HG02798 (cell line): ENCODE measurements at regions not wholly inside any gene's neighbourhood (a gene's known extent, or its start where the extent isn't known, plus 50 kb on each side); places are given as distances from the start of the nearest gene placed in this dataset.
"Not testable (repeated sequence)": the region's sequence is repeated elsewhere in the genome, so short reads cannot be mapped to it uniquely, and the experiment has no call there.

ENCODE experiments used
- ATAC-seq: cut with Tn5 transposase; IDR thresholded peaks from one replicate; pipeline ENCODE4 v1.9.1; 2021; ENCODE audit warnings: mild to moderate bottlenecking; ENCODE audit not compliant: unreplicated experiment, poor library complexity

DNA sequence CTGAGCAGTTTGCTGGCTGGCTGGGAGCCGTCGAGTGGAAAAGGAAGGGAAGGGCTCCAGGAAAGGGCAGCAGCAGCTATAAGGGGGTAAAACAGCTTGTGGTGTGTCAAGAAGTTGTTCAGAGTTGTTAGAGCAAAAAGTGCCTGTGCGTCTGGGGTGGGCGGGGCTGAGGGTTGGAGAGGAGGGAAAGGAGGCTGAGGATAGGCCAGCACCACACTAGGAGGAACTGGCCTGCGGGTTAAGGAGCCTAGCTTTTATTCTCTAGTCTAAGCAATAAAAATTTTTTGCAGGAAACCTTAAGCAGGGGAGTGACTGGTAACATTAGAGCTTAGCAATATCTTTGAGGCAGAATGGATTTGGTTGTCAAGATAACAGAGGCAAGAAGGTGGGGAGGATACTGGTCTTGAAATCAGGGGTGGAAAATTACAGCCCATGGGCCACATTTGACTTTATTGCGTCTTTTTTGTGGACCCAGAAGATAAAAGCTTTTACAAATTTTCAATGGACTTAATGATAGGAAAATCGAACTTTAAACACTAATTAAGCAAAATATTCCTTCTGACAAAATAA lies 134.5 kb upstream of the AADACL2 start:
- ATAC-seq, result no peak

DNA sequence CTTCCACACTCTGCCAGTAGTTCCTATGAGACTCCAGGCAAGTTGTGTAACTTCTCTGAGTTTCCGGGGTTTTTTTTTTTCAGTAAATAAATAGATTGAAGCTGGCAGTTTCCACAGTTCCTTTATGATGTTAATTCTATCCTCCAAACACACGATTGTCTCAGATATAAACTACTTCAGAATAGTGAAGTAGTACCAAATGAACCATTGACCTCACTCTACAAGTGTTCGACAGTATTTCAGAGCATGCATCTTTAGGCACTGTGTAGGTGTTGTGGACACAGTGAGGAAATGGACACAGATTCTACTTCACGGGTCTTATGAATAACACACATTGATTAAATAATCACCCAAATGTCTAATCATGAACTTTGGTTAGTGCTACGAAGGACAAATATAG lies 136.1 kb upstream of the IGSF10 start:
- no peak for ATAC-seq

DNA sequence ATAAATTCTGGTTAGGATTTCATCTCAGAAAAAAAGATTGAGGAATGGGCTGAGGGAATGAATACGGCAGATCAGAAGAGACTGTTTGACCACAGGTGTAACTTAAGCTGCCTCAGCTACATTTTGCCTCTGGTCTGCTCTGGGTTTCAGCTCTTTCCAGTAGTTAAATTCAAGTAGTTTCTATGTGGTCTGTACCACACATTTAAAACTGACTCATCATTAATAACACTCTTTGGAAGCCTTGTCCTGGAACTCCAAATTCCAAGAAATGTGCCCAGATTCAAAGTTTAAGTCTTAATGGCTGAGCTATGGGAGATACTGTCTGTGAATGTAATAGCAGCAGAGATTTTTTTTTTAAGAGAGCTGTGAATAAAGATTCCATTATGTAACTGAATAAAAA lies 133.1 kb upstream of the IGSF10 start:
- no peak for ATAC-seq

DNA sequence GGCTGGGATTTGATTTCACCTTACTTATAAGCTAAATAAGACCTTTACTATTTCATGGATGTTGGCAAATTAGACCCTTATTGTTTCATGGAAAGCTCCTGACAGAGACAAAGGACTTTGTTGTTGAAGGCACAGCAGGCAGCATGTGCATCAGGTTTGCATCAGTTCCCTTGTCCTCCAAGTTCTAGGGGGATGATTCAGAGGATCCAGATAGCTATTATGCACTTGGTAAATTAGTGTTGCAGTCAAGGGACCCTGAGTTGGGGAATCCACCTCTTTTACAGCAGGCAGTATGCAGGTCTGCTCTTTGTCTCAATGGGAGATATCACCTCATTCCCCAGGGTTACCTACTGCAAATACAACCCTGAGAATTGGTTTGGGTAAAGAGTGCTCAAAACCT lies 131.4 kb upstream of the IGSF10 start:
- ATAC-seq, result no peak

DNA sequence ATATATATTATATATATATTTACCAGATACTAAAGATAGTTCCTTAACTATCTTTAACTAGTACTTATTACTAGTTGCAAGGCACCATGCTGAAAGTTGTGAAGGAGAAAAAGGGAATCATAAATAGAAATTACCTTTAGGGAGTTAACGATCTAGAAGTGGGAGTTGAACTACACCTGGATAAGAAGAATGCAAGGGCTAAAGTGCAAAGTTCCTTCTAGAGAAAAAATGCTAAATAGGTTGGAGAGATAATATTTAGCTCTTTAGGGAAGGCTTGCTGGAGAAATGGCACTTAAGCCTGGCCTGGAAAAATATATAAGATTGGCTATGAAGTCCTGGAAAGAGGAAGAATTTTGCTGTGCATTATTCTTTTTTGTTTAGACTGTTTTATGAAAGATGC lies 130.6 kb upstream of the IGSF10 start:
- ATAC-seq, result no peak

DNA sequence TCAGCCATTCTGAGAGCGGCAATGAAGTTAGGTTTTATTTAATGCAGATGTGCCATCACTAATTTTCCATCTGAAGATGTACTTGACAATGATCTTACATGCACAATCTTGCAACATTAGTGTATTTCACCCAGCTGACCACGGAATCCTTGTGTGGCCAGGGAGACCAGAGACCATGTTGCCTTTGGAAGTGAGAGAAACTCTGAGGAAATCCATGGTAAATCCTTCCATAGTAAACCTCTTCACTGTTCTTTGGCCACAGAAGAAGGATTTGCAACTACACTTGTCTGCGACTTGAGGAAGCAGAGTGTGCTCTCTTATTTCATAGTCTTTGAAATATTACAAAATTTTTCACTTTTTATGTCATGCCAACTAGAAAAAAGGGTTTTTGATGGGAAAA lies 128.4 kb upstream of the IGSF10 start:
- ATAC-seq, result no peak

DNA sequence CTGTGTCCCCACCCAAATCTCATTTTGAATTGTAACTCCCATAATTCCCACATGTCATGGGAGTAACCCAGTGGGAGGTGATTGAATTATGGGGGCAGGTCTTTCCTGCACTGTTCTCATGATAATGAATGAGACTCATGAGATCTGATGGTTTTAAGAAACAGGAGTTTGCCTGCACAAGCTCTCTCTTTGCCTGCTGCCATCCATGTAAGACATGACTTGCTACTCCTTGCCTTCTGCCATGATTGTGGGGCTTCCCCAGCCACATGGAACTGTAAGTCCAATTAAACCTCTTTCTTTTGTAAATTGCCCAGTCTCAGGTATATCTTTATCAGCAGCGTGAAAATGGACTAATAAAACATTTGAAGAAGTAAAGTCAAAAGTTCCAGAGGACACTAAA lies 126.8 kb upstream of the IGSF10 start:
- not testable (repeated sequence) for ATAC-seq

DNA sequence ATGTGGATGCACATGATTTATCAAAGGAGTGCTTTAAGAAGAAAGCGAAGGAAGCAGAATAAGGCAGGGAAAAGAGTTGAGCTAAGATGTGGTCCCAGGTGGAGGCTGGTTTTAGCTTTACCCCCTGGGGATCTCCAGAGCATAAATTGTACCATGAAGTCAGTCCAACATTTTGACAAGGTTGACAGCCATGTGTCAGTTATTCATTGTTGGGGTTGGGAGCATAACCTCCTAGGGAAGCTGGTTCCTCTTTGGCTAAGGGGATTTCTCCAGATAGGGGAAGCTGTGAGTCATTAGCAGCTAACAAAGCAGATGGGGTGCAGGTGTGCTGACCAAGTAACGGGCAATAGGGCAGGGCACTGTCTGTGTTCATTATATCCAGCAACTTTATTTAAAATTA lies 123.7 kb upstream of the IGSF10 start:
- ATAC-seq, result peak; percentile 76

DNA sequence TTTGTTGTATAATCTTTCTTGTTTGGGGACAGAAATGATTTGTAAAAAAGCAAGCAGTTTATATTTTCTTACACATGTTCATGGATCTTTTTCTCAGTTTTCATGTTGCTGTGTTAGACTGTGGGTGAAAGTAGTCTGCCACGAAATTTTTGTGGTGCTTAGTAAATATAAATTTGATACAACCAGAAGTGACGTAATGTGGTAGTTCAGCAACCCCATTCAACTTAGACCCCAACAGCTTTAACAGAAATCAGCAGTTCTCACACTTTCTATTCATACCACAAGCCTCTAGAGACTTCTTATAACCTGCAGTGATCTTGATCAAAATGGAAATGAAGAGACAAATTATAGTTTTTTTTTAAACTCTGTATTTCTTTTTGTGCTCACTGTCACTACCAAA lies 120.2 kb upstream of the IGSF10 start:
- ATAC-seq, result no peak

DNA sequence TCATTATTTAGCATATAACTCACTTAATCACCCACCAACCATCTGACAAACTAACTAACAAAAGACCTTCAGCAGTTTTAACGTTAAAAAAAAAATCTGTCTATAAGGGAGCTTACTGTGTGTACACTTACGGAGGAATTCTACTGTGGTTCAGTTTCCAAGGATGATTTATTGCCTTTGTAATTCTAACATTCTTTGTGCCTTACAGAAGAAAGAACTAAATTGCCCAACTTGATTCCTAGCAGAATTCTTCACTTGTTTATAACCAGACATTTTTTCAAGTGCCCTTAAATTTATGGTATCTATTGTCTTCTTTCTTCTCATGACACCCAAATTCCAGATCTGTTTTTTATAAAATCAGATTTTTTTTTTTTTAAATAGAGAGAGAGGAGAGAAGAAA lies 119.7 kb upstream of the IGSF10 start:
- no peak for ATAC-seq

DNA sequence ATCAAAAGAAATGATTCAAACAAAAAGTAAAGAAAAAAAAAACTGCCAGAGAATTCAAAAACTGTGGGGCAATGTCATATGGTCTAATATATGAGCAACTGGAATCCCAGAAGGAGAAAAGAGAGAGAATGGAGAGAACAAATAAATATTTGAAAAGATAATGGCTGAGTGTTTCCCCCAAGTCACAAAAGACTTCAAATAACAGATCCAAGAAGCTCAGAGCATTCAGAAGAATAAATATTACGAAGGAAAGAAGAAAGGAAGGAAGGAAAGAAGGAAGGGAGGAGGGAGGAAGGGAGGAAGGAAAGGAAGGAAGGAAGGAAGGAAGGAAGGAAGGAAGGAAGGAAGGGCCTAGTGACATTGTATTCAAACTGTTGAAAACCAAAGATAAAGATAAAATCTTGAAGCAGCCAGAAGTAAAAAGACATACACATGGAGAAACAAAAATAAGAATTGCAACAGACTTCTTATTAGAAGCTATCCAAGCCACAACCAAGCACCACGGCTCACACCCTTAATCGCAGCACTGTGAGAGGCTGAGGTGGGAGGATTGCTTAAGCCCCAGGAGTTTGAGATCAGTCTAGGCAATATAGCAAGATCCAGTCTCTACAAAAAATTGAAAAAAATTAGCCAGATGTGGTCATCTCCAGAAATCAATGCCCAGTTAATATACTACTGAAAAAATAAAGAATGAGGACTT lies 118.9 kb upstream of the IGSF10 start:
- ATAC-seq, result no peak

DNA sequence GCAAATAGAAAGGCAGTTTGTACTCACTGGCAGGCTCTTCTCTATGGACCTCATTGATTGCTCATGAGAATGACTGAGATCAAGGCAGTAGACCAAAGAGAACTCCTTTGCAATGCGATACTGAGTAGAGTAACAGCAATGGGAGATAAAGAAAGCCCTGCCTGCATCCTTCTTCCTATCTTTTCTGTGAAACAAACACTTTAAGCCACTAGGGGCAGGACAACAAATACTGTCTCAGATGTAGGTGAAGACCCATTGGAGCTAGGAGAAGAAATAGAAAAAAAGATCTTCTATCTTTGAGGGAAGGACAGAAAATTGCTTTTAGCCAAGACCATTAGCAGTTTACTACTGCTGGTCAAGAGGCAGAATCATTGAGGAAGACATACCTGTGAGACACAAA lies 117.6 kb upstream of the IGSF10 start:
- ATAC-seq, result no peak

DNA sequence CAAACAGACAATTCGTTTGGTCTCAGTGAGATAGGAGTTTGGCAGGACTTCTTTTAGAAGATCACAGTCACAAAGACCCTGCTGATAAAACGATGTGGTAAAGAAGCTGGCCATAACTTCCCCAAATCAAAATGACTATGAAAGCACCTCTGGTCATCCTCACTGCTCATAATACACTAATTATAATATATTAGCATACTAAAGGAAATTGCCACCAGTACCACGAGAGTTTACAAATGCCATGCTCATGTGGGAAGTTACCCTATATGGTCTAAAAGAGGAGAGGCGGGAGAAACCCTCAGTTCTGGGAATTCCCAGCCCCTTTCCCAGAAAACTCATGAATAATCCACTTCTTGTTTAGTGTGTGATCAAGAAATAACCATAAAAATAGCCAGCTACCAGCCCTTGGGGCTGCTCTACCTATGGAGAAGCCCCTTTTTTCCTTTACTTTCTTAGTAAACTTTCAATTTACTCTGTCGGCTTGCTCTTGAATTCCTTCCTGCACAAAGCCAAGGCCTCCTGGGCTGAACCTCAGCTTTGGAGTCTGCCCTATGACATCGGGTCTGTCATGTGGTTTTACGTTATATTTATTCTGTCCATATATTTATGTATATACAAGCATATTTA lies 115.8 kb upstream of the IGSF10 start:
- no peak for ATAC-seq

DNA sequence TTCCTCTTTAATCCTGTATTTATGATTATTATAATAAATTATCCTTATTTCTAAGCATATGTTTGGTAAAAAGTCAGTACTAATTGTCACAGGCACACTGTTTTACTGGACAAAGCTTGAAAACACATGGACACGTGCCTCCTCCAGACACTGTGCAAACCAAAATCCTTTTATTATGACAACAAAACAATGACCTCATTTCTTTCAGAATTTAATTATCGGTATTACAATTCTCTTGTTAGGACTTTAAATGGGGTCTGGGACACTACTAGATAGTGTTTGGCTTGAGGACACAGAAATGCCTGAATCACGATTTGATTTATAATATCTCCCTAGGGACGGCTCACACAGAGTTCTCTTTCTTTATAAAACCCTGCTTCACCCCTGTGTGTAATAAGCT lies 107.3 kb upstream of the IGSF10 start:
- ATAC-seq, result no peak

DNA sequence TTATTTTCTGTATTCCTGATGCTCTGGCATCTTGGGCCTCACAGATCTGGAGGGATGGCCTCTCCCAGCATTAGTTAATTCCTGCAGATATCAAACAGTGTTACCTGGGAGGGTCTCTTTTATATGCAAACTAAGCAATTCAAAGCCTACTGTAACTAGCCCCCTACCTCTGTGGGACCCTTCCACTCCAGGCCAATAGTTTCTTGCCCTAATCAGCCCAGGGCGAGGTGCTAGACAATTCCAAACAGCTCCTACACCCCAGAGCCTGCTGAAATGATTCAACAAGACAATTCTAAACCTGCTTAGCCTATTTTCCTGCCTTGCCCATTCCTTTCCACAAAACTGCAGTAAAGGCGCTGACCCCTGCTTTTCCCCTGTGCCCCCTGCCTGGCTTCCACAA lies 106.6 kb upstream of the IGSF10 start:
- no peak for ATAC-seq

DNA sequence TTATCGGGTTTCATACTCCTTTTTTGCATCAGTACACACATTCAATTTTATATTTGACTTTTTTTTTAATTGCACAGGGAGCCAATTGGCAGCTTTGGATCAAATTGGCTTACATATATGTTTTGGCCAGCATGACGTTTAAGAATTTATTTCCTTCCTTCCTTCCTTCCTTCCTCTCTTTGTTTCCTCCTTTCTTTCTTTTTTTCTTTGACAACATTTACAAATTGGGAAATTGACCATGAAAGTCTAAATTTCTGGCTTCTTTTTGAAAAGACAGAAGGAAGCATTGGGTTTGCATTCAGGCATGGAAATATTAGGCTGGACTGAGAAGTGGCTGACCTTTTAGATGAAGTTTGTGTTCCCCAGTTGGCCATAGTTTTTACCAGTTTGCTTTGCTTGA lies 103.4 kb upstream of the IGSF10 start:
- ATAC-seq, result no peak

DNA sequence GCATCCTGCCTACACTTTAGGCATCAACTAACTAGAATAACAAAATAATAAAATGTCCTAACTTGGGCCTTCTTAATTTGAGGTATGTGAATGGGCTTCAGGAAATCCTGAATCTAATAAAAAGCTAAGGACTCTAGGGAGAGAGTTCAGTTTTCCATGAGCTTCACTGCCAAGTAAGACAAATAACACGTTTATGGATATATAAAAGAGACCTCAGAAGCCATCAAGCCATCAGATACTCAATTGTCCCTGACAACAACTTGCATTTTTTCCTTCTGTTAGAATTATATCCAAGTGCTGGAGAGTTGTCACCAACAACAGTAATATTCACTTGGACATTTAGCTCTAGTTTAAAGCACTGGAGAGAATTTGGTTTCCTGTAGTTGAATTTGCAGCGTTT lies 102.4 kb upstream of the IGSF10 start:
- no peak for ATAC-seq

DNA sequence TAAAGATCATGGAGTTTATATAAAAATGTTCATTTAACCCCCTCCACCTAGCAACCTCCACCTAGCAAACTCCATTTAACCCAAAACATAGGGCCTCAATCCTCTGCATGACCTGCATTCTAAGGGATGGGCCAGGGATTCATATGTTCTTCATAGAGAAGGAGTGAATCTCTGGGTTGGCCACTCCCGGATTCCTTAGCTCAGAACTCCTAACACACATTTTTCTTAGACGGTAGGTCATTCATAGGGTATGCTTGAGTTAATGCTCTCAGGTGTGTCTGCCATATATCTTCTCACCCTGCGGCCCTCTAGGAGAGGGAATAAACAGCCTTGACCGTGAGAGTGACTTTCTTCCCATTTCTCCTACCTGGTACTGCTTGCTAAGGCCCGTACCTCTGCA lies 102.0 kb upstream of the IGSF10 start:
- no peak for ATAC-seq

DNA sequence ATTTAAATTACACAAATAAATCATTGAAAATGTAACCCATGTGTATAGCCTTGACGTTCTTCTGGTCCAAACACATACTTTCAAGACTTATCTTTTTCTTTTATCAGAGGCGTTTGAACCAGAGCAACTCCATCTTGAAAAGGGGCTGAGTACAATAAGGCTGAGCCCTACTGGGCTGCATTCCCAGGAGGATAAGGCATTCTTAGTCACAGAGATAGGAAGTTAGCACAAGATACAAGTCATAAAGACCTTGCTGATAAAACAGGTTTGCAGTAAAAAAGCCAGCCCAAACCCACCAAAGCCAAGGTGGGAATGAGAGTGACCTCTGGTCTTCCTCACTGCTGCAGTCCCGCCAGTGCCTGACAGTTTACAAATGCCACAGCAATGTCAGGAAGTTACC lies 101.0 kb upstream of the IGSF10 start:
- no peak for ATAC-seq

DNA sequence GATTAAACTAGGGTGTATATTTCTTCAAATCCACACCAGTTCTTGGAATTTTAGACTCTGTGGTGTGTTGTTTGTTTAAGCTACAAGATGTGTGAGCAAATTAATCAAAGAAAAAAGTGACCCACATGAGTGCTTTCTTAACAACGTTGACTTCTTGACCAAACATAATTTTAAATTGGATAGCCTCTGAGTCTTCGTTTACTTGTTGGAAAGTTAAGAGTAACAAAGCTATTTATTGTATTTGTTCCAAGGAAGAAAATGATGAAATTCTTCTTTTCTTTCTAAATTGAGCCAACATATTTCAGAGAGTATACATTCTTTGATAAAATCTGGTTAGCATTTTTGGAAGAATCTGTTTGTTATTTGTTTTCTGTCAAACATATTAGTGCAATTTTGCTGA lies 99.9 kb upstream of the IGSF10 start:
- ATAC-seq, result no peak

DNA sequence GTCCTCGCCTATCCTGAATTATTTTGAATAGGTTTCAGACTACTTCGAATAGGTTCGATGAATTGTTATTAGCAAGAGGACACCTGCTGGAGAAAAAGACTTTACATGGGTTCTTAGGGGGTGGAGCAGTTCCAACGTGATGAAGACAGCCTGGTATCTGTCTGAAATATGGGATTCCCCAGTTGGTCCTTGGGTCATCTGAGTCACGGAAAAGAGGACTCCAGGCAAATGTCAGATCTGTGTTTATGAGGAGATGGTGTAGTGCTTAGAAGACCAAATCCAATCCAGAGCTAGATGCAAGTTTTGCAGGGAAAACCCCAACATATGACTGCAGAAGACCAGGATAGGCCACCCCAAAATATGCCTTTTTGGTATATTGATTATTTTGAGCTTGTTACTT lies 98.9 kb upstream of the IGSF10 start:
- ATAC-seq, result no peak

DNA sequence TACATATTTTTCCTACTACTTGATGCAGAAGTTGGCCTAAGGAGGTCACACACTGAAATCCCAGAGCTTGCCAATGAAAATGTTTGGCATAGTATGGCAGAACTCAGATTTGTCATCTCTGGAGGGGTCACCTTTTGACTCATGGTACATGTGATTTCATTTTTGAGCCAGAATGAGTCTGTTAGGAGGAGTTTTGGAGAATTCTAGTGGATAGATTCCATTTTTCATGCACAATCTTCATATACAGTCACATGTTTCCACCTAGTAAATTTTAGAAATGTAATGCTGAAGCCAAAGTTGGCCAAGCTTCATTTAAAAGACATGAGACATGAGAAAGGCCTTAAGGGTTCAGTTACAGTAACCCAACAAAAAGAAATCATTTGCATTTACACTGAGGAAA lies 97.8 kb upstream of the IGSF10 start:
- no peak for ATAC-seq
